Small intestine (tissue), 7 donors: ENCODE measurements at regions not wholly inside any gene's neighbourhood (a gene's known extent, or its start where the extent isn't known, plus 50 kb on each side); places are given as distances from the start of the nearest gene placed in this dataset.
"Not testable (repeated sequence)": the region's sequence is repeated elsewhere in the genome, so short reads cannot be mapped to it uniquely, and the experiment has no call there.

Experiments used
- DNase-seq, 2 donors: peaks; one replicate each; pipeline versions ENCODE4 v3.0.0 to v3.0.0-alpha.2; 2013
- FAIRE-seq: peaks from 2 replicates; lab custom pipeline; 2012; peaks lifted over from hg19 to GRCh38; lab: Jason Lieb, UNC
- H3K27ac ChIP-seq, 3 donors: one replicate each; pipeline ENCODE4 v1.5.1; 2013; ENCODE audit warnings: low read length in 2 of 3, mild to moderate bottlenecking in 2 of 3, control low read depth in 1 of 3, inconsistent platforms in 1 of 3, low read depth in 1 of 3, moderate library complexity in 1 of 3
- H3K27me3 ChIP-seq, 3 donors: one replicate each; pipeline ENCODE4 v1.6.1; 2013; ENCODE audit warnings: low read length in 3 of 3, inconsistent platforms in 1 of 3; ENCODE audit not compliant: control insufficient read depth in 3 of 3, insufficient read depth in 3 of 3
- H3K36me3 ChIP-seq, 3 donors: one replicate each; pipeline ENCODE4 v1.6.1; 2013; ENCODE audit warnings: low read length in 3 of 3, inconsistent platforms in 1 of 3, low read depth in 1 of 3, mild to moderate bottlenecking in 1 of 3, moderate library complexity in 1 of 3; ENCODE audit not compliant: control insufficient read depth in 3 of 3, insufficient read depth in 2 of 3
- H3K4me1 ChIP-seq, 3 donors: one replicate each; pipeline ENCODE4 v1.6.1; 2013; ENCODE audit warnings: low read length in 2 of 3, inconsistent platforms in 1 of 3, low read depth in 1 of 3, mild to moderate bottlenecking in 1 of 3, moderate library complexity in 1 of 3; ENCODE audit not compliant: control insufficient read depth in 3 of 3, insufficient read depth in 2 of 3
- H3K4me3 ChIP-seq, 3 donors: one replicate each; pipeline ENCODE4 v1.5.1; 2013; ENCODE audit warnings: low read length in 3 of 3, control low read depth in 1 of 3, inconsistent platforms in 1 of 3, low read depth in 1 of 3, mild to moderate bottlenecking in 1 of 3, moderate library complexity in 1 of 3
- H3K9me3 ChIP-seq, 2 donors: one replicate each; pipeline ENCODE4 v1.6.1; 2013; ENCODE audit warnings: low read depth in 1 of 2, low read length in 1 of 2; ENCODE audit not compliant: control insufficient read depth in 2 of 2, insufficient read depth in 1 of 2
- WGBS, 3 donors: extraction: QIAGEN DNeasy Blood & Tissue Kit; methylation state at CpG; one replicate each; pipeline ENCODE4 v1.1.7; 2013; 5-methylcytosine and 5-hydroxymethylcytosine counted together
- donor health status: healthy with polysubstance abuse.
- donor health status: control.
- donor health status: control.
- donor health status: Bipolar disorder and iron deficiency.
- donor health status: healthy.

DNA sequence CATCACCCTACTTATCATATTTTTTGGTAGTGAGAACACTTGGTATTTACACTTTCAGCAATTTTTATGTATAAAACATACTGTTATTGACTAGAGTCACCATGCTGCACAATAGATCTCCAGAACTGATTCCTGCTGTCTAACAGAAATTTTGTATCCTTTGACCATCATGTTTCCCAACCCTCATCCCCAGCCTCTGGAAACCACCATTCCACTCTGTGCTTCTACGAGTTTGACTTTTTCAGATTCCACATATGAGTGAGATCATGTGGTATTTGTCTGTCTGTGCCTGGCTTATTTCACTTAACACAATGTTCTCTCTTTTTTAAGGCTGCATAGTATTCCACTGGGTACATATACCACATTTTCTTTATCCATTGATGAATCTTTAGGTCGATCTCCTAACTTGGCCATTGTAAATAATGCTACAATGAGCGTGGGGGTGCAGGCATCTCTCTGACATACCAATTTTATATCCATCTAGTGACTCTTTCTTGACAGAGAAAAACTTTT lies 115.9 kb upstream of the RUNX1 start:
- H3K4me3 ChIP-seq, result no peak overlapping the region
- FAIRE-seq, result no peak
- 85 to 94% (median 85%) methylated on average over 3 of the region's 3 CpGs for WGBS, 3 donors

GRCh38 chr21:35164380-35164779 lies 115.3 kb upstream of the RUNX1 start:
- no peak overlapping the region for H3K4me3 ChIP-seq
- no peaks in the 10 kb centered on the region for H3K9me3 ChIP-seq
- no peak overlapping the region for H3K27ac ChIP-seq
- no peaks in the 10 kb centered on the region for H3K27me3 ChIP-seq
- H3K4me1 ChIP-seq, result no peaks in the 10 kb centered on the region
- no peak for FAIRE-seq
- no peak for DNase-seq
- WGBS, 3 donors, result 94 to 96% (median 95%) methylated on average over 4 of the region's 4 CpGs
- no peaks in the 10 kb centered on the region for H3K36me3 ChIP-seq

More for the DNA sequence above, 115.9 kb upstream of the RUNX1 start:
- Histone ChIP-seq H3K27me3 (no peaks in the 10 kb centered on the region), H3K27ac (no peak overlapping the region), H3K9me3 (no peaks in the 10 kb centered on the region), H3K36me3 (no peaks in the 10 kb centered on the region), H3K4me1 (no peaks in the 10 kb centered on the region)
- no peak for DNase-seq

- 78 to 85% (median 81%) methylated on average over 3 of the region's 3 CpGs for WGBS, 3 donors
Observed at GRCh38 chr21:35163411-35163810, 114.3 kb upstream of the RUNX1 start.

DNA sequence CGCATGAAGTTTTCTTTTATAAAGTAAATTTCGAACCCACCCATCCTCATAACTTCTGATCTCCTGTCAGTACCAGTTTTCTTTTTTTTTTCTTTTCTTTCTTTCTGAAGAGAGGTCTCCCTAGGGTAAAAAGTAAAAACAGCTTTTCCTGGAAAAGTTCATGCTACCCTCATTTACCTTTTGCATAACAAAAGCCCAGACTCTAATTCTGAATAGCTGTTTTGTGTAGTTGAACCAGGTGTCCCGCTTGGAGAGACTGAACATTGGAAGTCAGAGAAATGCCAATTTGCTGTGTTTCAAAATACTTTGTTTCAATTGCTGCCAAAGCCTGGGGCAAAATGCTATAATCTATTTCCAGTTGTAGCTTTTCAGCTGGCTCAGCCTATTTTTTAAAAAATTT lies 113.7 kb upstream of the RUNX1 start:
- no peaks in the 10 kb centered on the region for H3K36me3 ChIP-seq
- peaks cover 0 to 3% of the 10 kb centered on the region in 2 donors for H3K9me3 ChIP-seq
- H3K27ac ChIP-seq, result no peak overlapping the region
- FAIRE-seq, result no peak
- H3K4me3 ChIP-seq, result no peak overlapping the region
- no peaks in the 10 kb centered on the region for H3K4me1 ChIP-seq
- H3K27me3 ChIP-seq, result no peaks in the 10 kb centered on the region
- WGBS, 3 donors, result 92 to 96% (median 94%) methylated on average over 3 of the region's 3 CpGs
- no peak for DNase-seq

More at GRCh38 chr21:35163411-35163810, 114.3 kb upstream of the RUNX1 start:
- FAIRE-seq, result no peak
- Histone ChIP-seq H3K27me3 (no peaks in the 10 kb centered on the region), H3K4me3 (no peak overlapping the region), H3K9me3 (no peaks in the 10 kb centered on the region), H3K36me3 (no peaks in the 10 kb centered on the region), H3K27ac (no peak overlapping the region), H3K4me1 (no peaks in the 10 kb centered on the region)
- no peak for DNase-seq

- Histone ChIP-seq H3K4me3 (no peak overlapping the region), H3K27me3 (no peaks in the 10 kb centered on the region), H3K9me3 (peaks cover 0 to 13% of the 10 kb centered on the region in 2 donors), H3K27ac (no peak overlapping the region), H3K36me3 (no peaks in the 10 kb centered on the region), H3K4me1 (no peaks in the 10 kb centered on the region)
- FAIRE-seq (no peak), DNase-seq (no peak)
- WGBS, 3 donors, result 72 to 78% (median 75%) methylated on average over 4 of the region's 4 CpGs
Observed at GRCh38 chr21:35159881-35160280, 110.8 kb upstream of the RUNX1 start.

DNA sequence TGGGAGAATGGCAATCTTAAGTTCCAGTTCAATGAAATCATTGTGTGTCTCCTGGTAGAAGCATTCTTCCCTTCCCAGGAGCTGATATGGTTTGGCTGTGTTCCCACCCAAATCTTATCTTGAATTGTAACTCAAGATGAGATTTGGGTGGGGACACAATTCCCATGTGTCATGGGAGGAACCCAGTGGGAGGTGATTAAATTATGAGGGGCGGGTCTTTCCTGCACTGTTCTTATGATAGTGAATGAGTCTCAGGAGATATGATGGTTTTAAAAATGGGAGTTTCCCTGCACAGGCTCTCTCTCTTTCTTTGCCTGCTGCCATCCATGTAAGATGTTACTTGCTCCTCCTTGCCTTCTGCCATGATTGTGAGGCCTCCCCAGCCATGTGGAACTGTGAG lies 108.3 kb upstream of the RUNX1 start:
- not testable (repeated sequence) for DNase-seq, H3K4me3 ChIP-seq, H3K27me3 ChIP-seq, H3K4me1 ChIP-seq, FAIRE-seq, H3K36me3 ChIP-seq, H3K27ac ChIP-seq
- 86 to 100% (median 89%) methylated on average over 1 of the region's 1 CpG for WGBS, 3 donors
- H3K9me3 ChIP-seq, result peaks cover 0 to 13% of the 10 kb centered on the region in 2 donors

- DNase-seq (no peak), FAIRE-seq (no peak)
- no peak overlapping the region for H3K27ac ChIP-seq
- H3K4me1 ChIP-seq, result no peaks in the 10 kb centered on the region
- peaks cover 0 to 13% of the 10 kb centered on the region in 2 donors for H3K9me3 ChIP-seq
- H3K4me3 ChIP-seq, result no peak overlapping the region
- no peaks in the 10 kb centered on the region for H3K36me3 ChIP-seq
- 55 to 76% (median 70%) methylated on average over 4 of the region's 4 CpGs for WGBS, 3 donors
- no peaks in the 10 kb centered on the region for H3K27me3 ChIP-seq
Observed at GRCh38 chr21:35156293-35157278, 107.5 kb upstream of the RUNX1 start.

GRCh38 chr21:35154788-35155187 lies 105.7 kb upstream of the RUNX1 start:
- Histone ChIP-seq H3K27me3 (no peaks in the 10 kb centered on the region), H3K9me3 (peaks cover 0 to 13% of the 10 kb centered on the region in 2 donors), H3K36me3 (no peaks in the 10 kb centered on the region), H3K27ac (no peak overlapping the region), H3K4me3 (no peak overlapping the region), H3K4me1 (no peaks in the 10 kb centered on the region)
- no peak for FAIRE-seq
- no peak for DNase-seq
- WGBS, 3 donors, result 79 to 87% (median 83%) methylated on average over 6 of the region's 6 CpGs
